ENCODE measurements at regions not wholly inside any gene's neighbourhood (a gene's known extent, or its start where the extent isn't known, plus 50 kb on each side); places are given as distances from the start of the nearest gene placed in this dataset.

- Histone ChIP-seq H3K27me3 (ENCODE audit: control insufficient read depth, insufficient read depth, low read length) (no peaks in the 10 kb centered on the region), H2BK120ac (ENCODE audit: low read depth, low read length) (no peak overlapping the region), H4K8ac (ENCODE audit: low read depth in 2 of 2, low read length in 2 of 2) (no peak overlapping the region), H2BK15ac (ENCODE audit: low read depth, low read length) (no peak overlapping the region), H3K9me3 (ENCODE audit: control insufficient read depth, insufficient read depth, low read length) (no peaks in the 10 kb centered on the region), H3K56ac (ENCODE audit: extremely low read depth, insufficient read depth, low read length) (no peak overlapping the region), H2BK20ac (ENCODE audit: low read depth, low read length) (no peak overlapping the region), H3K4ac (ENCODE audit: low read depth, low read length) (no peak overlapping the region), H3K9me1 (ENCODE audit: insufficient read depth, low read length) (no peaks in the 10 kb centered on the region), H3K79me1 (ENCODE audit: low read depth in 1 of 2, low read length in 2 of 2) (no peaks in the 10 kb centered on the region), H3K18ac (ENCODE audit: low read depth, low read length) (no peak overlapping the region), H3K4me3 (ENCODE audit: insufficient read depth, low read depth, low read length) (no peak overlapping the region), H3K9ac (ENCODE audit: low read depth, low read length) (no peak overlapping the region), H3K4me1 (ENCODE audit: control insufficient read depth, insufficient read depth, low read length) (no peaks in the 10 kb centered on the region), H2AK5ac (ENCODE audit: low read depth, low read length) (no peak overlapping the region), H4K5ac (ENCODE audit: low read depth, low read length) (no peak overlapping the region), H3K36me3 (ENCODE audit: control insufficient read depth, insufficient read depth, low read length) (no peaks in the 10 kb centered on the region), H3K14ac (replicated peaks; ENCODE audit: low read depth, low read length) (no peak overlapping the region), H2BK5ac (ENCODE audit: low read depth, low read length, poor library complexity, severe bottlenecking) (no peak overlapping the region), H2AFZ (replicated peaks; ENCODE audit: low read length, poor library complexity) (no peak overlapping the region), H3K27ac (ENCODE audit: insufficient read depth, low read length) (no peak overlapping the region), H3K4me2 (ENCODE audit: low read depth, low read length) (no peak overlapping the region), H4K91ac (ENCODE audit: insufficient read depth, low read depth, low read length) (no peak overlapping the region), H2AK9ac (replicated peaks; ENCODE audit: low read depth, low read length, poor library complexity) (no peak overlapping the region), H4K20me1 (ENCODE audit: insufficient read depth, low read length) (no peaks in the 10 kb centered on the region), H3K23ac (ENCODE audit: low read depth, low read length) (no peak overlapping the region)
- intact Hi-C loops (cut with micrococcal nuclease) (no loop called here), dilution Hi-C loops (cut with HindIII; ENCODE audit: low sequenced_read_pairs, unreplicated experiment) (no loop called here), in situ Hi-C loops (cut with MboI; ENCODE audit: low sequenced_read_pairs) (no loop called here)
- TF ChIP-seq USF2 (IDR thresholded peaks at IDR 0.05; ENCODE audit: low read depth, low read length), result no peak
- no peak for TF ChIP-seq ELK1 (IDR thresholded peaks at IDR 0.05; ENCODE audit: borderline replicate concordance, low read depth, low read length)
- no peak for TF ChIP-seq RAD21 (IDR thresholded peaks at IDR 0.05; ENCODE audit: low read length)
- no peak for TF ChIP-seq FOS (IDR thresholded peaks at IDR 0.05; ENCODE audit: low read depth, low read length)
- no peak for TF ChIP-seq MXI1 (IDR thresholded peaks at IDR 0.05; ENCODE audit: borderline replicate concordance, low read depth, low read length)
- no peak for TF ChIP-seq MAFK (IDR thresholded peaks at IDR 0.05; ENCODE audit: low read depth, low read length)
- TF ChIP-seq CTCF (conservative IDR thresholded peaks at IDR 0.05; ENCODE audit: low read depth, low read length), result no peak
- no peak for TF ChIP-seq SMC3 (IDR thresholded peaks at IDR 0.05; ENCODE audit: low read depth, low read length)
- TF ChIP-seq CEBPB (IDR thresholded peaks at IDR 0.05; ENCODE audit: low read depth, low read length), result no peak
- TF ChIP-seq RFX5 (IDR thresholded peaks at IDR 0.05; ENCODE audit: low read depth, low read length), result no peak
- TF ChIP-seq POLR2A (IDR thresholded peaks at IDR 0.05; ENCODE audit: low read depth, low read length), result no peak
- no peak for TF ChIP-seq RCOR1 (IDR thresholded peaks at IDR 0.05; ENCODE audit: insufficient replicate concordance, low read length)
- DNase-seq, result no peak
- ChIA-PET CTCF (no interaction called here), POLR2A (ENCODE audit: unreplicated experiment) (no interaction called here)
- no TSS peak for BruUV-seq (replicated peaks)
- no CpG with 5 or more reads among the region's 3 CpGs for WGBS, 2 experiments (ENCODE audit: extremely low coverage in 2 of 2, insufficient read length in 1 of 2)
- ATAC-seq (ENCODE audit: low read depth), result no peak
Observed at GRCh38 chr12:41681898-41682297, 462.8 kb downstream of the GXYLT1 start.

Data from IMR-90 (cell line).